A673 (cell line): ENCODE measurements at regions not wholly inside any gene's neighbourhood (a gene's known extent, or its start where the extent isn't known, plus 50 kb on each side); places are given as distances from the start of the nearest gene placed in this dataset.

ENCODE experiments used
- BruUV-seq: library from RNA; stranded (reverse); fragments of 400-500 nt; replicated peaks from 2 replicates; lab custom pipeline; 2021; lab: Mats Ljungman, UMichigan
- CTCF ChIA-PET: fragments of 300-600 bp; sonication (Branson Sonifier 250); formaldehyde crosslinking; loops from one replicate; lab custom pipeline; 2022; ENCODE audit warnings: antibody characterized with exemption; lab: Charles Lee
- POLR2A ChIA-PET: fragments of 300-600 bp; sonication (Branson Sonifier 250); formaldehyde crosslinking; loops from one replicate; lab custom pipeline; 2022; ENCODE audit warnings: antibody characterized with exemption; ENCODE audit not compliant: low non-redundant PET; lab: Charles Lee
- DNase-seq: peaks from one replicate; pipeline ENCODE4 v3.0.0-alpha.2; 2015; ENCODE audit warnings: low spot score
- H3K27ac ChIP-seq: fragments of 200-600 bp; sonication (generic); 2 replicates; pipeline ENCODE4 v1.5.1; 2016; ENCODE audit warnings: mixed run types, low read depth, mild to moderate bottlenecking, mixed read lengths, antibody characterized with exemption, low read length; ENCODE audit not compliant: poor library complexity, severe bottlenecking
- H3K27me3 ChIP-seq: fragments of 200-600 bp; sonication (generic); replicated peaks from 2 replicates; pipeline ENCODE4 v1.6.1; 2017; ENCODE audit warnings: mixed run types, low read depth, mild to moderate bottlenecking, mixed read lengths, antibody characterized with exemption, low read length; ENCODE audit not compliant: insufficient read depth, poor library complexity
- H3K36me3 ChIP-seq: fragments of 200-600 bp; sonication (generic); 2 replicates; pipeline ENCODE4 v1.6.1; 2016; ENCODE audit warnings: mixed run types, mild to moderate bottlenecking, mixed read lengths, antibody characterized with exemption, low read length; ENCODE audit not compliant: insufficient read depth, poor library complexity, severe bottlenecking
- H3K4me1 ChIP-seq: fragments of 200-600 bp; sonication (generic); 2 replicates; pipeline ENCODE4 v1.6.1; 2017; ENCODE audit warnings: mixed run types, mild to moderate bottlenecking, mixed read lengths, antibody characterized with exemption, low read length; ENCODE audit not compliant: insufficient read depth, poor library complexity, severe bottlenecking
- H3K4me3 ChIP-seq: fragments of 200-600 bp; sonication (generic); 2 replicates; pipeline ENCODE4 v1.5.1; 2016; ENCODE audit warnings: low read depth, mixed run types, mild to moderate bottlenecking, mixed read lengths, low read length; ENCODE audit not compliant: poor library complexity, severe bottlenecking
- H3K9me3 ChIP-seq: fragments of 200-600 bp; sonication (generic); 2 replicates; pipeline ENCODE4 v1.6.1; 2016; ENCODE audit warnings: mixed run types, low read depth, mild to moderate bottlenecking, mixed read lengths, antibody characterized with exemption, low read length; ENCODE audit not compliant: poor library complexity, severe bottlenecking
- EZH2 ChIP-seq: fragments of 200-600 bp; sonication (generic); IDR thresholded peaks from 2 replicates; pipeline ENCODE4 v1.6.1; 2017; ENCODE audit warnings: borderline replicate concordance, low read depth, mild to moderate bottlenecking, mixed read lengths, antibody characterized with exemption, low read length; ENCODE audit not compliant: poor library complexity, severe bottlenecking
- intact Hi-C: fragments of 100-400 bp; cut with micrococcal nuclease; formaldehyde crosslinking; loops from one replicate; pipeline ENCODE4 v1.10.0; 2022; ENCODE audit not compliant: unreplicated experiment
- TF ChIP-seq, protein P1 (sequence below): fragments of 300-800, 200-600 bp; sonication (generic); conservative IDR thresholded peaks from 2 replicates; pipeline ENCODE4 v1.5.1; 2017; ENCODE audit warnings: low read depth, mild to moderate bottlenecking, antibody characterized with exemption, low read length, moderate library complexity, mixed read lengths

DNA sequence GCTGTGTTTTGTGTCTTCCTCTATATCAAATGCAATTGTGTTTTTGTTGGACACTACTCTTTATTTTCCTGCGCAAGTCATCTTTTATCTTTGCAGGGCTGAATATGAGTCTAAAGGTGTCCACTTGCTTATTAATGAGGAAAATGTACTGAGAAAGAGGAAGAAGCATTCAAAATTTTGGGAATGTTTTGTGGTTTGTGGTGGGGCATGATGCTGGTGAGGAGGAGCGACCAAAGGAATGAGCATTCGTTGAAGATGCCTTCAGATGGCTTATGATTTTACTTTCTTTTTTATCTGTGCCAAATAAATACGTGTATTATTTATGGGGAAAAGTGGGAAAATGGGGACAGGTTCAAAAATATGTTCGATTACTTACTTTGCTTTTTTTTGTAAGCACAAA lies 63.9 kb upstream of the SMIM21 start:
- H3K4me3 ChIP-seq = no peak overlapping the region
- no peak for DNase-seq
- H3K9me3 ChIP-seq = no peaks in the 10 kb centered on the region
- intact Hi-C loops = no loop called here
- ChIA-PET CTCF (no interaction called here), POLR2A (no interaction called here)
- no TSS peak for BruUV-seq
- peaks cover 24% of the 10 kb centered on the region for H3K27me3 ChIP-seq
- no peaks in the 10 kb centered on the region for H3K36me3 ChIP-seq
- no peak overlapping the region for H3K27ac ChIP-seq
- H3K4me1 ChIP-seq = no peaks in the 10 kb centered on the region
- TF ChIP-seq, protein P1, sequence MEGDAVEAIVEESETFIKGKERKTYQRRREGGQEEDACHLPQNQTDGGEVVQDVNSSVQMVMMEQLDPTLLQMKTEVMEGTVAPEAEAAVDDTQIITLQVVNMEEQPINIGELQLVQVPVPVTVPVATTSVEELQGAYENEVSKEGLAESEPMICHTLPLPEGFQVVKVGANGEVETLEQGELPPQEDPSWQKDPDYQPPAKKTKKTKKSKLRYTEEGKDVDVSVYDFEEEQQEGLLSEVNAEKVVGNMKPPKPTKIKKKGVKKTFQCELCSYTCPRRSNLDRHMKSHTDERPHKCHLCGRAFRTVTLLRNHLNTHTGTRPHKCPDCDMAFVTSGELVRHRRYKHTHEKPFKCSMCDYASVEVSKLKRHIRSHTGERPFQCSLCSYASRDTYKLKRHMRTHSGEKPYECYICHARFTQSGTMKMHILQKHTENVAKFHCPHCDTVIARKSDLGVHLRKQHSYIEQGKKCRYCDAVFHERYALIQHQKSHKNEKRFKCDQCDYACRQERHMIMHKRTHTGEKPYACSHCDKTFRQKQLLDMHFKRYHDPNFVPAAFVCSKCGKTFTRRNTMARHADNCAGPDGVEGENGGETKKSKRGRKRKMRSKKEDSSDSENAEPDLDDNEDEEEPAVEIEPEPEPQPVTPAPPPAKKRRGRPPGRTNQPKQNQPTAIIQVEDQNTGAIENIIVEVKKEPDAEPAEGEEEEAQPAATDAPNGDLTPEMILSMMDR = no peak

DNA sequence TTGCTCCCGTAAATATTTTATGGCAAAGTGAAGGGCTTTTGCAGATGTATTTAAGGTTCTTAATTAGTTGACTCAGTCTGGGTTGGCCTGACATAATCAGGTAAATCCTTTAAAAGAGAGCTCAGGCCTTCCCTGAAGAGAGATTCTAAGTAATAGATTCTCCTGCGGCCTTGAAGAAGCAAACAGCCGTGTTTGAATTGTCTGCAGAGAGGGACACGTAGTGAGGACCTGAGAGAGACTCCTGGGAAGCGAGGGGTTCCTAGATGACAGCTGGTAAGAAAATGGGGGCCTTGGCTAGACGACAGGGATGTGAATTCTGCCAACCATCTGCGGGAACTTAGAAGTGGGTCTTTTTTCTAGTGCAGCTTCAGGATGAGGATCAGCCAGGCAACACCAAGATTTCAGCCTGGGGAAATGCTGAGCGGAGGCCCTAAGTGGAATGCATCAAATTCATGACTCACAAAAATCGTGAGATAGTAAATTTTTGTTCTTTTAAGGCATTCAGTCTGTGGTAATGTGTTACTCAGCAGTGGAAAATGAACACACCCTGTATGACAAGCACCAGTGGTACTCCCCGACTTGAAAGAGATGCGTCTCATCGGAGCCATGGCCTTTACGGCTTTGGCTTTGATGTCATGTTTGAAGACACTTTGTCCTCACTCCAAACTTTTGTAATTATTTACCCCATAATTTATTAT lies 62.1 kb upstream of the SMIM21 start:
- intact Hi-C loops = no loop called here
- no peak overlapping the region for H3K27ac ChIP-seq
- no peak for DNase-seq
- TF ChIP-seq EZH2 = no peak
- TF ChIP-seq, protein P1 = no peak
- POLR2A ChIA-PET = no interaction called here
- no peaks in the 10 kb centered on the region for H3K9me3 ChIP-seq
- no peaks in the 10 kb centered on the region for H3K36me3 ChIP-seq
- peaks cover 24% of the 10 kb centered on the region for H3K27me3 ChIP-seq
- CTCF ChIA-PET = no interaction called here
- no peak overlapping the region for H3K4me3 ChIP-seq
- BruUV-seq = no TSS peak
- no peaks in the 10 kb centered on the region for H3K4me1 ChIP-seq

DNA sequence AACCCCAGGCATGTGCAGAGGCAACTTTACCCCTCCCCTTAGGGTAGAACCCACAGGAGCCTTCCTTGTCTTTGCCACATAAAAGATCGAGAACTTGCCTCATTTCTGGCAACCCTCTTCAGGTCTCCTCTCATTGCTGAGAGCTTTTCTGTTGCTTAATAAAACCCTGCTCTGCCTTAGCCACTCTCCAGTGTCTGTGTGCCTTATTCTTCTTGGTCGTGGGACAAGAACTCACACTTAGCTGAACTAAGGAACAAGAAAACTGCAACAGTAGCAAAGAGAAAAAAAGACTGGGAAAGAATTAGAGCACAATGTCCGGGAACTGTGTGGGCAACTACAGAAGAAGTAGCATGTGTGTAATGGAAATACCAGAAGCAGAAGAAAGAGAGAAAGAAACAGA lies 56.2 kb upstream of the SMIM21 start:
- peaks cover 4% of the 10 kb centered on the region for H3K27me3 ChIP-seq
- H3K36me3 ChIP-seq = no peaks in the 10 kb centered on the region
- H3K9me3 ChIP-seq = no peaks in the 10 kb centered on the region
- ChIA-PET CTCF (no interaction called here), POLR2A (no interaction called here)
- H3K4me1 ChIP-seq = no peaks in the 10 kb centered on the region
- no peak overlapping the region for H3K27ac ChIP-seq
- no peak for DNase-seq
- no peak overlapping the region for H3K4me3 ChIP-seq
- TF ChIP-seq, protein P1 = no peak
- no peak for TF ChIP-seq EZH2
- intact Hi-C loops = no loop called here
- BruUV-seq = no TSS peak
